ENCODE measurements at regions not wholly inside any gene's neighbourhood (a gene's known extent, or its start where the extent isn't known, plus 50 kb on each side); places are given as distances from the start of the nearest gene placed in this dataset.

- TF ChIP-seq CTCF (IDR thresholded peaks at IDR 0.05 in 8 of 11, conservative IDR thresholded peaks at IDR 0.05 in 3 of 11) (no peak), POLR2AphosphoS5 (IDR thresholded peaks at IDR 0.05) (no peak)
Observed at GRCh38 chr12:125564753-125565152, 499.5 kb downstream of the AACS start.
